K562 (cell line): ENCODE measurements at regions not wholly inside any gene's neighbourhood (a gene's known extent, or its start where the extent isn't known, plus 50 kb on each side); places are given as distances from the start of the nearest gene placed in this dataset.

ENCODE experiments used
- ATAC-seq: fragments of 200-7000 bp; cut with Tn5 transposase; 3 replicates; pipeline ENCODE4 v1.9.1; 2020; ENCODE audit warnings: moderate library complexity
- BruUV-seq: library from RNA; stranded (reverse); fragments of 400-500 nt; replicated peaks from 2 replicates; lab custom pipeline; 2021; lab: Mats Ljungman, UMichigan
- CTCF ChIA-PET: fragments of 300-600 bp; formaldehyde crosslinking; extraction: SDS; loops from one replicate; lab custom pipeline; 2021; ENCODE audit warnings: low intra/inter-chr PET ratio; lab: Yijun Ruan, JAX
- POLR2A ChIA-PET: fragments of 300-600, 350-650 bp; sonication (Branson Sonifier 250); formaldehyde crosslinking; extraction: SDS; loops from one replicate; lab custom pipeline; 2021; ENCODE audit warnings: antibody characterized with exemption, inconsistent platforms; lab: Yijun Ruan, JAX
- DNase-seq, 4 experiments: peaks; one replicate each; pipeline versions ENCODE4 v3.0.0 to v3.0.0-alpha.2; 2011 to 2018; ENCODE audit warnings: low spot score in 3 of 4, mixed read lengths in 3 of 4; ENCODE audit errors: extremely low read depth in 1 of 4
- FAIRE-seq: peaks from 2 replicates; lab custom pipeline; 2011; peaks lifted over from hg19 to GRCh38; lab: Jason Lieb, UNC
- H2AFZ ChIP-seq: 2 replicates; pipeline ENCODE4 v1.6.0; 2011; ENCODE audit warnings: low read depth, low read length, control low read depth, inconsistent platforms
- H3K27ac ChIP-seq: fragments of 200-600 bp; 3 replicates; pipeline ENCODE4 v1.8.0; 2011; ENCODE audit warnings: low read depth, mild to moderate bottlenecking, control low read depth, inconsistent platforms, low read length, moderate library complexity, mixed read lengths; ENCODE audit errors: extremely low read depth
- H3K27me3 ChIP-seq, 2 experiments: fragments of 300-600 bp in 1 of 2; 2 replicates in 1 of 2; 3 replicates in 1 of 2; pipeline versions ENCODE4 v1.6.0 to v1.8.0; 2011; ENCODE audit warnings: inconsistent platforms in 2 of 2, low read length in 2 of 2, mild to moderate bottlenecking in 1 of 2, mixed read lengths in 1 of 2, moderate library complexity in 1 of 2; ENCODE audit not compliant: control insufficient read depth in 2 of 2, insufficient read depth in 2 of 2
- H3K36me3 ChIP-seq: fragments of 300-600 bp; 3 replicates; pipeline ENCODE4 v1.8.0; 2011; ENCODE audit warnings: mild to moderate bottlenecking, low read length, inconsistent platforms; ENCODE audit not compliant: control insufficient read depth, insufficient read depth
- H3K4me1 ChIP-seq, 2 experiments: fragments of 200-600 bp in 1 of 2; replicated peaks in 1 of 2; 2 replicates in 1 of 2; 3 replicates in 1 of 2; pipeline versions ENCODE4 v1.5.1 to v1.8.0; 2011; ENCODE audit warnings: inconsistent platforms in 2 of 2, low read length in 2 of 2, mild to moderate bottlenecking in 1 of 2, mixed read lengths in 1 of 2, moderate library complexity in 1 of 2; ENCODE audit not compliant: control insufficient read depth in 2 of 2, insufficient read depth in 2 of 2
- H3K4me2 ChIP-seq: 2 replicates; pipeline ENCODE4 v1.6.1; 2011; ENCODE audit warnings: low read length, control low read depth, inconsistent platforms, mixed read lengths; ENCODE audit not compliant: insufficient read depth
- H3K4me3 ChIP-seq: fragments of 200-600 bp; sonication (generic), shearing (Covaris generic); 2 replicates; pipeline ENCODE4 v1.5.1; 2016; ENCODE audit warnings: control low read depth, inconsistent platforms
- H3K79me2 ChIP-seq: fragments of 200-600 bp; 3 replicates; pipeline ENCODE4 v1.8.0; 2011; ENCODE audit warnings: low read length, inconsistent platforms; ENCODE audit not compliant: control insufficient read depth, insufficient read depth
- H3K9ac ChIP-seq, 2 experiments: 2 replicates each; pipeline versions ENCODE4 v1.6.0 to v1.6.1; 2011; ENCODE audit warnings: low read depth in 2 of 2, low read length in 2 of 2, control low read depth in 1 of 2, inconsistent platforms in 1 of 2, mild to moderate bottlenecking in 1 of 2, mixed read lengths in 1 of 2; ENCODE audit not compliant: insufficient read depth in 1 of 2
- H3K9me1 ChIP-seq: one replicate; pipeline ENCODE4 v1.6.0; 2011; ENCODE audit warnings: inconsistent platforms, mild to moderate bottlenecking, low read length, moderate library complexity; ENCODE audit not compliant: control insufficient read depth, insufficient read depth
- H3K9me3 ChIP-seq: replicated peaks from 2 replicates; pipeline ENCODE4 v1.5.1; 2011; ENCODE audit warnings: low read depth, low read length, inconsistent platforms; ENCODE audit not compliant: control insufficient read depth, insufficient read depth
- H4K20me1 ChIP-seq: replicated peaks from 2 replicates; pipeline ENCODE4 v1.6.1; 2011; ENCODE audit warnings: low read length, inconsistent platforms, mixed read lengths; ENCODE audit not compliant: control insufficient read depth, insufficient read depth
- CBX3 ChIP-seq, 2 experiments: IDR thresholded peaks; 1 replicate in 1 of 2; 2 replicates in 1 of 2; pipeline ENCODE4 v1.6.1; 2012; ENCODE audit warnings: inconsistent platforms in 2 of 2, low read length in 2 of 2, borderline replicate concordance in 1 of 2, control low read depth in 1 of 2
- ELF4 ChIP-seq: fragments of 450-650 bp; formaldehyde crosslinking; IDR thresholded peaks from 2 replicates; pipeline ENCODE4 v1.4.0; 2022; ENCODE audit warnings: missing genetic modification characterization
- MYNN ChIP-seq, 2 experiments: sonication (generic); formaldehyde crosslinking in 1 of 2; IDR thresholded peaks; 2 replicates each; pipeline versions ENCODE4 v1.5.0 to v1.6.1; 2016 to 2020; ENCODE audit warnings: antibody characterized with exemption in 1 of 2, missing genetic modification reagents in 1 of 2
- NR2C1 ChIP-seq, 2 experiments: fragments of 450-650 bp; IDR thresholded peaks; 2 replicates each; pipeline ENCODE4 v1.6.1; 2017; ENCODE audit warnings: mild to moderate bottlenecking in 2 of 2, antibody characterized with exemption in 1 of 2, inconsistent platforms in 1 of 2, missing compliant biosample characterization in 1 of 2, missing genetic modification characterization in 1 of 2
- NR2C2 ChIP-seq, 2 experiments: fragments of 200-800 bp in 1 of 2; sonication (Bioruptor generic) in 1 of 2; sonication (generic) in 1 of 2; formaldehyde crosslinking in 1 of 2; IDR thresholded peaks; 2 replicates each; pipeline versions ENCODE4 v1.6.1 to v1.8.0; 2016 to 2022; ENCODE audit warnings: mild to moderate bottlenecking in 1 of 2, missing compliant biosample characterization in 1 of 2, missing genetic modification characterization in 1 of 2, missing genetic modification reagents in 1 of 2
- RFX7 ChIP-seq: fragments of 250-450 bp; sonication (Bioruptor Pico); IDR thresholded peaks from 2 replicates; pipeline ENCODE4 v1.5.1; 2021; ENCODE audit warnings: mild to moderate bottlenecking
- ZKSCAN1 ChIP-seq: fragments of 150-350 bp; IDR thresholded peaks from 2 replicates; pipeline ENCODE4 v1.6.1; 2016; ENCODE audit warnings: low read depth, low read length
- ZNF274 ChIP-seq: IDR thresholded peaks from 2 replicates; pipeline ENCODE4 v1.6.1; 2011; ENCODE audit warnings: low read depth, mild to moderate bottlenecking, low read length, moderate library complexity, borderline replicate concordance
- ZNF57 ChIP-seq: fragments of 450-650 bp; formaldehyde crosslinking; IDR thresholded peaks from 2 replicates; pipeline ENCODE4 v1.4.0; 2020; ENCODE audit warnings: mild to moderate bottlenecking, moderate library complexity
- WGBS: fragments of 100-300 bp; shearing (Covaris generic); methylation state at CpG from one replicate; pipeline ENCODE4 v1.1.6; 2016; ENCODE audit warnings: low coverage, mixed read lengths; ENCODE audit not compliant: insufficient coverage; ENCODE audit errors: missing lambda C conversion rate; 5-methylcytosine and 5-hydroxymethylcytosine counted together
- in situ Hi-C: fragments of 300-500 bp; cut with MboI; formaldehyde crosslinking; loops from 4 replicates; pipeline ENCODE4 v1.15.0; 2018; ENCODE audit warnings: inconsistent platforms, mixed read lengths
- intact Hi-C: fragments of 100-400 bp; cut with micrococcal nuclease; formaldehyde crosslinking; loops from 2 replicates; pipeline ENCODE4 v1.14.2; 2022
- TF ChIP-seq, protein P1 (sequence below): sonication (generic); formaldehyde crosslinking; IDR thresholded peaks from 2 replicates; pipeline ENCODE4 v1.8.0; 2022; ENCODE audit warnings: mild to moderate bottlenecking, low read depth, missing genetic modification reagents
- TF ChIP-seq, protein P2 (sequence below), 2 experiments: fragments of 200-800 bp in 1 of 2; sonication (Bioruptor generic) in 1 of 2; sonication (generic) in 1 of 2; formaldehyde crosslinking in 1 of 2; IDR thresholded peaks in 1 of 2; conservative IDR thresholded peaks in 1 of 2; 2 replicates each; pipeline versions ENCODE4 v1.5.0 to v1.6.1; 2016 to 2020; ENCODE audit warnings: missing compliant biosample characterization in 1 of 2, missing genetic modification characterization in 1 of 2, missing genetic modification reagents in 1 of 2
- TF ChIP-seq, protein P3 (sequence below): sonication (generic); formaldehyde crosslinking; IDR thresholded peaks from 2 replicates; pipeline ENCODE4 v1.8.0; 2022; ENCODE audit warnings: missing genetic modification reagents, mild to moderate bottlenecking, moderate library complexity, borderline replicate concordance

DNA sequence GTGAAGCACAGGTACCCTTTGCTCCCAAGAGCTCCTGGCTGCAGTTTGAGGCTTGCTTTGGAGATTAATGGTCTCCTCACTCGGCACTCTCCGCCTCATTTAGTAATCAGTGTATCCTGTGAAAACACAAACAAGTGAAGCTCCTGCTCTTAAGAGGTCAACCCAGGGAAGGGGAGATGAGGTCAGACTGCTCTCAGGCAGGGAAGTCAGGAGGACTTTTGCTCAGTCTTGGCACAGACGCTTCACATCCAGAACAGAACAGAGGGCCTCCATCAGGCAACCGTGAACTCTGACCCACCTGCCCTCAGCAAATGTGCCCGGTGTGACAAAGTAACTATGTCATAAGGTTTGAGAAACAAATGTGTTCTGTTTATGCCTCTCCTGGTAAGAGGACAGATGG is 428.8 kb upstream of the JARID2 start:
- BruUV-seq: no TSS peak
- DNase-seq: no peak

DNA sequence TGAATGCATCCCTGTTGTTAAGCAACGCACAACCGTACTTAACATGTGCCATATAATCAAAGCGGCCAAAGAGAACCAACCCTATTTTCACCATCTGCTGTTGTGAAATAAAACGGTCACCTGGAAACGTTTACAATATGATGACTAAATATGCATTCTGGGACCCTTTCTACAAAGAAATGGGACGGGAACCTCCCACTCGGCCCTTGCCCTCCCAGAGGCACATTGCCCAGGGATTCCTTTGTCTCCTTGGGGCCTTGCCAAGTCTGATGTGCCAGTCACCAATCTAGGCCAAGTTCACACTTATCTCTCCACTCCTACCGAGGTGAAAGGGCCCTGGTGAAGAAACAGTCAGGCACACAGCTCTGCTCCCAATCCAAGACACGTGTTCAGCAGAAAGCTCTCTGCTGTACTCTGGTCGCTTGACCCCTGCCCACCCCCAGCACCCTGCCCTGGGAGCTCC is 427.4 kb upstream of the JARID2 start:
- Histone ChIP-seq H3K4me3 (no peak overlapping the region), H3K36me3 (no peaks in the 10 kb centered on the region), H3K9me1 (no peaks in the 10 kb centered on the region), H3K9ac (no peak overlapping the region), H3K27ac (no peak overlapping the region), H3K4me2 (no peak overlapping the region), H3K27me3 (no peaks in the 10 kb centered on the region), H3K79me2 (no peaks in the 10 kb centered on the region), H4K20me1 (no peaks in the 10 kb centered on the region), H3K4me1 (no peaks in the 10 kb centered on the region; a peak in 2 of 5 replicates), H3K9me3 (no peaks in the 10 kb centered on the region), H2AFZ (no peak overlapping the region)
- in situ Hi-C loops (no loop called here), intact Hi-C loops (no loop called here)
- FAIRE-seq: no peak
- no TSS peak for BruUV-seq
- no peak for ATAC-seq
- CTCF ChIA-PET: no interaction called here
- DNase-seq: no peak
- 40% methylated on average over 10 of the region's 10 CpGs for WGBS
- POLR2A ChIA-PET: interaction anchor here (1.6 kb wide), 1 partner anchor 20 kb away, joined by 4 read pairs; no protein-coding TSS in a partner anchor
- no peak for TF ChIP-seq NR2C1 (IDR thresholded peaks at IDR 0.05)
- no peak for TF ChIP-seq NR2C1 (tag; IDR thresholded peaks at IDR 0.05)
- TF ChIP-seq MYNN (IDR thresholded peaks at IDR 0.05): no peak
- TF ChIP-seq MYNN (CRISPR knock-in tag; IDR thresholded peaks at IDR 0.05): no peak
- TF ChIP-seq RFX7 (CRISPR knock-in tag): no peak
- TF ChIP-seq ZNF57 (CRISPR knock-in tag): no peak
- TF ChIP-seq, protein P1, sequence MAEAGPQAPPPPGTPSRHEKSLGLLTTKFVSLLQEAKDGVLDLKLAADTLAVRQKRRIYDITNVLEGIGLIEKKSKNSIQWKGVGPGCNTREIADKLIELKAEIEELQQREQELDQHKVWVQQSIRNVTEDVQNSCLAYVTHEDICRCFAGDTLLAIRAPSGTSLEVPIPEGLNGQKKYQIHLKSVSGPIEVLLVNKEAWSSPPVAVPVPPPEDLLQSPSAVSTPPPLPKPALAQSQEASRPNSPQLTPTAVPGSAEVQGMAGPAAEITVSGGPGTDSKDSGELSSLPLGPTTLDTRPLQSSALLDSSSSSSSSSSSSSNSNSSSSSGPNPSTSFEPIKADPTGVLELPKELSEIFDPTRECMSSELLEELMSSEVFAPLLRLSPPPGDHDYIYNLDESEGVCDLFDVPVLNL (CRISPR knock-in tag): no peak
- TF ChIP-seq, protein P2, sequence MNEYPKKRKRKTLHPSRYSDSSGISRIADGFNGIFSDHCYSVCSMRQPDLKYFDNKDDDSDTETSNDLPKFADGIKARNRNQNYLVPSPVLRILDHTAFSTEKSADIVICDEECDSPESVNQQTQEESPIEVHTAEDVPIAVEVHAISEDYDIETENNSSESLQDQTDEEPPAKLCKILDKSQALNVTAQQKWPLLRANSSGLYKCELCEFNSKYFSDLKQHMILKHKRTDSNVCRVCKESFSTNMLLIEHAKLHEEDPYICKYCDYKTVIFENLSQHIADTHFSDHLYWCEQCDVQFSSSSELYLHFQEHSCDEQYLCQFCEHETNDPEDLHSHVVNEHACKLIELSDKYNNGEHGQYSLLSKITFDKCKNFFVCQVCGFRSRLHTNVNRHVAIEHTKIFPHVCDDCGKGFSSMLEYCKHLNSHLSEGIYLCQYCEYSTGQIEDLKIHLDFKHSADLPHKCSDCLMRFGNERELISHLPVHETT (CRISPR knock-in tag; conservative IDR thresholded peaks at IDR 0.05 in 1 of 2, IDR thresholded peaks at IDR 0.05 in 1 of 2): no peak
- no peak for TF ChIP-seq CBX3 (IDR thresholded peaks at IDR 0.05; ENCODE audit: borderline replicate concordance in 1 of 2, low read length in 2 of 2)
- no peak for TF ChIP-seq ZKSCAN1
- no peak for TF ChIP-seq ELF4 (CRISPR knock-in tag)

More for the DNA sequence above, 428.8 kb upstream of the JARID2 start:
- ChIA-PET CTCF (no interaction called here), POLR2A (interaction anchor here (1.7 kb wide), 1 partner anchor 8 kb away, joined by 4 read pairs; no protein-coding TSS in a partner anchor)
- no peak overlapping the region for H3K4me3 ChIP-seq
- no peaks in the 10 kb centered on the region for H3K9me3 ChIP-seq
- intact Hi-C loops (no loop called here), in situ Hi-C loops (no loop called here)
- no peaks in the 10 kb centered on the region; a peak in 2 of 5 replicates for H3K4me1 ChIP-seq
- no peaks in the 10 kb centered on the region for H3K36me3 ChIP-seq
- H4K20me1 ChIP-seq: no peaks in the 10 kb centered on the region
- H3K4me2 ChIP-seq: no peak overlapping the region
- H3K9me1 ChIP-seq: no peaks in the 10 kb centered on the region
- H2AFZ ChIP-seq: no peak overlapping the region
- TF ChIP-seq, protein P3, sequence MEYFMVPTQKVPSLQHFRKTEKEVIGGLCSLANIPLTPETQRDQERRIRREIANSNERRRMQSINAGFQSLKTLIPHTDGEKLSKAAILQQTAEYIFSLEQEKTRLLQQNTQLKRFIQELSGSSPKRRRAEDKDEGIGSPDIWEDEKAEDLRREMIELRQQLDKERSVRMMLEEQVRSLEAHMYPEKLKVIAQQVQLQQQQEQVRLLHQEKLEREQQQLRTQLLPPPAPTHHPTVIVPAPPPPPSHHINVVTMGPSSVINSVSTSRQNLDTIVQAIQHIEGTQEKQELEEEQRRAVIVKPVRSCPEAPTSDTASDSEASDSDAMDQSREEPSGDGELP: no peak
- TF ChIP-seq NR2C1 (IDR thresholded peaks at IDR 0.05) (no peak), NR2C1 (tag; IDR thresholded peaks at IDR 0.05) (peak; percentile 47), ZNF274 (no peak), NR2C2 (CRISPR knock-in tag; IDR thresholded peaks at IDR 0.05) (no peak), NR2C2 (tag; IDR thresholded peaks at IDR 0.05) (peak; percentile 48)
- WGBS: 64% methylated on average over 5 of the region's 5 CpGs
- H3K27me3 ChIP-seq: no peaks in the 10 kb centered on the region
- H3K79me2 ChIP-seq: no peaks in the 10 kb centered on the region
- H3K9ac ChIP-seq: no peak overlapping the region
- ATAC-seq (no peak; the same call in 2 of the 3 replicates), FAIRE-seq (no peak)
- no peak overlapping the region for H3K27ac ChIP-seq
